Testis (tissue), 2 donors: ENCODE measurements at regions not wholly inside any gene's neighbourhood (a gene's known extent, or its start where the extent isn't known, plus 50 kb on each side); places are given as distances from the start of the nearest gene placed in this dataset.

Experiments used
- POLR2A ChIP-seq: fragments of 450-650 bp; IDR thresholded peaks from one replicate; pipeline ENCODE4 v1.6.1; 2017; ENCODE audit warnings: antibody characterized with exemption, mild to moderate bottlenecking, moderate library complexity
- TF ChIP-seq, protein P1 (sequence below), 3 experiments: fragments of 450-650 bp in 2 of 3; fragments of 200-600 bp in 1 of 3; sonication (generic) in 1 of 3; IDR thresholded peaks; one replicate each; pipeline ENCODE4 v1.5.1; 2016 to 2019; ENCODE audit warnings: antibody characterized with exemption in 3 of 3, mild to moderate bottlenecking in 2 of 3, moderate library complexity in 1 of 3

- TF ChIP-seq, protein P1, sequence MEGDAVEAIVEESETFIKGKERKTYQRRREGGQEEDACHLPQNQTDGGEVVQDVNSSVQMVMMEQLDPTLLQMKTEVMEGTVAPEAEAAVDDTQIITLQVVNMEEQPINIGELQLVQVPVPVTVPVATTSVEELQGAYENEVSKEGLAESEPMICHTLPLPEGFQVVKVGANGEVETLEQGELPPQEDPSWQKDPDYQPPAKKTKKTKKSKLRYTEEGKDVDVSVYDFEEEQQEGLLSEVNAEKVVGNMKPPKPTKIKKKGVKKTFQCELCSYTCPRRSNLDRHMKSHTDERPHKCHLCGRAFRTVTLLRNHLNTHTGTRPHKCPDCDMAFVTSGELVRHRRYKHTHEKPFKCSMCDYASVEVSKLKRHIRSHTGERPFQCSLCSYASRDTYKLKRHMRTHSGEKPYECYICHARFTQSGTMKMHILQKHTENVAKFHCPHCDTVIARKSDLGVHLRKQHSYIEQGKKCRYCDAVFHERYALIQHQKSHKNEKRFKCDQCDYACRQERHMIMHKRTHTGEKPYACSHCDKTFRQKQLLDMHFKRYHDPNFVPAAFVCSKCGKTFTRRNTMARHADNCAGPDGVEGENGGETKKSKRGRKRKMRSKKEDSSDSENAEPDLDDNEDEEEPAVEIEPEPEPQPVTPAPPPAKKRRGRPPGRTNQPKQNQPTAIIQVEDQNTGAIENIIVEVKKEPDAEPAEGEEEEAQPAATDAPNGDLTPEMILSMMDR (IDR thresholded peaks at IDR 0.05) = no peak
- no peak for TF ChIP-seq POLR2A
These were observed 1240.7 kb downstream of the BRINP3 start for GRCh38 chr1:189237008-189237407.
